ENCODE measurements at regions not wholly inside any gene's neighbourhood (a gene's known extent, or its start where the extent isn't known, plus 50 kb on each side); places are given as distances from the start of the nearest gene placed in this dataset.

DNA sequence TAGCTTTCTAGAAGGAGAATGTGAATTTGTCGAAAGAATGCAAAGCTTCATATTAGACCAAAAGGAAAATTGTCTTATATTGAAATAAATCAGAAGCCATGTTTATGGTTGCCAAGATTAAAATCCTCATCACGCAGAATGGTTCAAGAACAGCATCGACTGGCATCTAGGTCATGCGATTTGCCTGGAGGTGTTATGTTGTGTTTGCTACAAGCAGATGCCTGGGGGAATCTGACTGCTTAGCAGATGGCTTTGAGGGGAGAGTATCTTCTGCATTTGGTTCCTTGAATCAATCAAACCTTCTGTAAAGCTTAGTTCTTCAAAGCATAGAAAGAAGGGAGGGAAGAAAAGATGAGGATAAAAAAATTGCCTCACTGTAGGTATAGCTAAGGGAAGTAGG lies 585.8 kb downstream of the QKI start:
- TF ChIP-seq, protein P1, sequence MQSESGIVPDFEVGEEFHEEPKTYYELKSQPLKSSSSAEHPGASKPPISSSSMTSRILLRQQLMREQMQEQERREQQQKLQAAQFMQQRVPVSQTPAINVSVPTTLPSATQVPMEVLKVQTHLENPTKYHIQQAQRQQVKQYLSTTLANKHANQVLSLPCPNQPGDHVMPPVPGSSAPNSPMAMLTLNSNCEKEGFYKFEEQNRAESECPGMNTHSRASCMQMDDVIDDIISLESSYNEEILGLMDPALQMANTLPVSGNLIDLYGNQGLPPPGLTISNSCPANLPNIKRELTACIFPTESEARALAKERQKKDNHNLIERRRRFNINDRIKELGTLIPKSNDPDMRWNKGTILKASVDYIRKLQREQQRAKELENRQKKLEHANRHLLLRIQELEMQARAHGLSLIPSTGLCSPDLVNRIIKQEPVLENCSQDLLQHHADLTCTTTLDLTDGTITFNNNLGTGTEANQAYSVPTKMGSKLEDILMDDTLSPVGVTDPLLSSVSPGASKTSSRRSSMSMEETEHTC (IDR thresholded peaks at IDR 0.05): no peak
- TF ChIP-seq FOXA1 (IDR thresholded peaks at IDR 0.05; ENCODE audit: borderline replicate concordance) (no peak), SAFB2 (IDR thresholded peaks at IDR 0.05; ENCODE audit: borderline replicate concordance, low read depth, low read length, severe bottlenecking) (no peak), ARID2 (IDR thresholded peaks at IDR 0.05) (no peak)
- TF ChIP-seq, protein P2, sequence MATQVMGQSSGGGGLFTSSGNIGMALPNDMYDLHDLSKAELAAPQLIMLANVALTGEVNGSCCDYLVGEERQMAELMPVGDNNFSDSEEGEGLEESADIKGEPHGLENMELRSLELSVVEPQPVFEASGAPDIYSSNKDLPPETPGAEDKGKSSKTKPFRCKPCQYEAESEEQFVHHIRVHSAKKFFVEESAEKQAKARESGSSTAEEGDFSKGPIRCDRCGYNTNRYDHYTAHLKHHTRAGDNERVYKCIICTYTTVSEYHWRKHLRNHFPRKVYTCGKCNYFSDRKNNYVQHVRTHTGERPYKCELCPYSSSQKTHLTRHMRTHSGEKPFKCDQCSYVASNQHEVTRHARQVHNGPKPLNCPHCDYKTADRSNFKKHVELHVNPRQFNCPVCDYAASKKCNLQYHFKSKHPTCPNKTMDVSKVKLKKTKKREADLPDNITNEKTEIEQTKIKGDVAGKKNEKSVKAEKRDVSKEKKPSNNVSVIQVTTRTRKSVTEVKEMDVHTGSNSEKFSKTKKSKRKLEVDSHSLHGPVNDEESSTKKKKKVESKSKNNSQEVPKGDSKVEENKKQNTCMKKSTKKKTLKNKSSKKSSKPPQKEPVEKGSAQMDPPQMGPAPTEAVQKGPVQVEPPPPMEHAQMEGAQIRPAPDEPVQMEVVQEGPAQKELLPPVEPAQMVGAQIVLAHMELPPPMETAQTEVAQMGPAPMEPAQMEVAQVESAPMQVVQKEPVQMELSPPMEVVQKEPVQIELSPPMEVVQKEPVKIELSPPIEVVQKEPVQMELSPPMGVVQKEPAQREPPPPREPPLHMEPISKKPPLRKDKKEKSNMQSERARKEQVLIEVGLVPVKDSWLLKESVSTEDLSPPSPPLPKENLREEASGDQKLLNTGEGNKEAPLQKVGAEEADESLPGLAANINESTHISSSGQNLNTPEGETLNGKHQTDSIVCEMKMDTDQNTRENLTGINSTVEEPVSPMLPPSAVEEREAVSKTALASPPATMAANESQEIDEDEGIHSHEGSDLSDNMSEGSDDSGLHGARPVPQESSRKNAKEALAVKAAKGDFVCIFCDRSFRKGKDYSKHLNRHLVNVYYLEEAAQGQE (IDR thresholded peaks at IDR 0.05; ENCODE audit: borderline replicate concordance): no peak
- TF ChIP-seq, protein P2 (CRISPR knock-in tag; IDR thresholded peaks at IDR 0.05; ENCODE audit: low read depth): no peak

Measured in K562 (cell line).